ENCODE measurements at regions not wholly inside any gene's neighbourhood (a gene's known extent, or its start where the extent isn't known, plus 50 kb on each side); places are given as distances from the start of the nearest gene placed in this dataset.

DNA sequence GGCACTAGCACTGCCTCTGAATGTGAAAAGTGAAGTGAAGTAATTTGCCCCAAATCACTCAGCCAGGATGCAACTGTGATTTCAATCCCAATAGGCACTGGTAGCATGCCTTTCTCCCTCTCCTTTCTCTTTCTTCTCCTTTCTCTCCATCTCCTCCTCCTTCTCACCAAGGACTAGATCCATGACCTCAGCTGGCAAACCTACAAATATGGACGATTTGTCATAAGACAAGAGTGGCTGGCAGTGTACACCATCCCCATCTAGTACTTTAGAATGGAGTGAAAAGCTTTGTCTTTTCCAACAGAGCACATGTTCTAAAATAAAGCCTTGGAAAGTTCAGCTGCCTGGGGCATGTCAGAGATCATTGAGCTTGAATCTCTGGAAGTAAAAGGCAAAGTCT lies 574.7 kb upstream of the CLINT1 start:
- no peaks in the 10 kb centered on the region for H3K27me3 ChIP-seq
- no peaks in the 10 kb centered on the region for H3K9me3 ChIP-seq
- 46 to 58% methylated on average over 1 of the region's 1 CpG for WGBS, 2 donors
- H3K36me3 ChIP-seq (ENCODE audit: low read depth, missing control alignments), result no peaks in the 10 kb centered on the region
- no peak for DNase-seq
- H3K27ac ChIP-seq, result no peak overlapping the region
- H3K4me3 ChIP-seq, result no peak overlapping the region
- intact Hi-C loops (cut with DNase I; ENCODE audit: low total_unique reads), result no loop called here
- TF ChIP-seq, protein P1, sequence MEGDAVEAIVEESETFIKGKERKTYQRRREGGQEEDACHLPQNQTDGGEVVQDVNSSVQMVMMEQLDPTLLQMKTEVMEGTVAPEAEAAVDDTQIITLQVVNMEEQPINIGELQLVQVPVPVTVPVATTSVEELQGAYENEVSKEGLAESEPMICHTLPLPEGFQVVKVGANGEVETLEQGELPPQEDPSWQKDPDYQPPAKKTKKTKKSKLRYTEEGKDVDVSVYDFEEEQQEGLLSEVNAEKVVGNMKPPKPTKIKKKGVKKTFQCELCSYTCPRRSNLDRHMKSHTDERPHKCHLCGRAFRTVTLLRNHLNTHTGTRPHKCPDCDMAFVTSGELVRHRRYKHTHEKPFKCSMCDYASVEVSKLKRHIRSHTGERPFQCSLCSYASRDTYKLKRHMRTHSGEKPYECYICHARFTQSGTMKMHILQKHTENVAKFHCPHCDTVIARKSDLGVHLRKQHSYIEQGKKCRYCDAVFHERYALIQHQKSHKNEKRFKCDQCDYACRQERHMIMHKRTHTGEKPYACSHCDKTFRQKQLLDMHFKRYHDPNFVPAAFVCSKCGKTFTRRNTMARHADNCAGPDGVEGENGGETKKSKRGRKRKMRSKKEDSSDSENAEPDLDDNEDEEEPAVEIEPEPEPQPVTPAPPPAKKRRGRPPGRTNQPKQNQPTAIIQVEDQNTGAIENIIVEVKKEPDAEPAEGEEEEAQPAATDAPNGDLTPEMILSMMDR (IDR thresholded peaks at IDR 0.05), result no peak
- H3K4me1 ChIP-seq, result no peaks in the 10 kb centered on the region

DNA sequence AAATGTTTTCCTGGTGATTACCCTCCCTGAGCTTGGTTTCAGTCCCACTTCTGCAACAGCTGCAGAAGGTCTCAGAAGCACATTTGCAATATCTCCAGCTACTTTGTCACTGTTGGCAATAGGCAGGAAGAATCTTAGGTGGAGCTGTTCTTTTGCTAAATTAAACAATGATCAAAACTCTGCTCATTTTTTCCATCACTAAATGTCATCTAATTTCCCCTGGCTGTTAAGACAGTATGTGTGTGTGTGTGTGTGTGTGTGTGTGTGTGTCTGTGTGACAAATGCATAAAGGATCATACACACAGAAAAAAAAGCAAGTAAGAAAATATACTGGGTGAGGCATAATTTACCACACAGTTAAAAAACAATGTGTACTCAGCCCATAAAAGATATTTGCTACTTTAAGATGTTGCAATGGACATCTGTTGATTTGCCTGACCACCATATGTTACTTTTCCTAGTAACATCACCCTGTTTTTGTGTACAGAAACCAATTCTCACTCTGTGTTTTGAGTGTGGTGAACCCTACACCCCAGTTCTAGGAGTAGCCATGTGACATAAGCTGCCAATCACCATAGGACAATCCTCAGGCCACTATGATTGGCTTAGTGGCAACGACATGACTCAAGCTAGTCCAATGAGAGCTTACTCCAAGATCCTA lies 572.6 kb upstream of the CLINT1 start:
- H3K27ac ChIP-seq, result peak overlapping the region in 1 of 2 donors; percentile 50
- intact Hi-C loops (cut with DNase I; ENCODE audit: low total_unique reads), result no loop called here

DNA sequence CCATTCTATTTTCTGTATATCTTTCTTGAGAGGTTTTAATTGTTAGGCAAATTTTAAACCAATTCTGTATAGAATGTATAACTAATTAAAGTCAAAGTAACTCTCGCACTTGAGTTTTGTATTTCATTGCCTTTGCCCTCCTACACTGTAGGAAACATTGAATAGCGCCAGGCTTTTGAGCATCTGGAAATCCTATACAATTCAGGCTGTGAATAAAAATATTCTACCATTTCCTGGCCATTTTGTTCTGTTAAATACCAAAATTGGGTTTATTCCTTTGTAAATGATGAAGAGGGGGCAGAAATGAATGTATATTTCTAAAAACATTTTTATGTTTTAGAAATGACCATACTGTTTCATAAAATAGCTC lies 571.8 kb upstream of the CLINT1 start:
- Histone ChIP-seq H3K27ac (no peak overlapping the region), H3K4me1 (no peaks in the 10 kb centered on the region), H3K36me3 (ENCODE audit: low read depth, missing control alignments) (no peaks in the 10 kb centered on the region), H3K27me3 (no peaks in the 10 kb centered on the region), H3K9me3 (no peaks in the 10 kb centered on the region), H3K4me3 (no peak overlapping the region)
- DNase-seq, result no peak
- intact Hi-C loops (cut with DNase I; ENCODE audit: low total_unique reads), result no loop called here
- WGBS, 2 donors, result 91 to 92% methylated on average over 2 of the region's 2 CpGs
- TF ChIP-seq POLR2A (IDR thresholded peaks at IDR 0.05), result no peak
- TF ChIP-seq, protein P1 (IDR thresholded peaks at IDR 0.05), result no peak

More for the DNA sequence above, 572.6 kb upstream of the CLINT1 start:
- peak; percentile 21 for DNase-seq
- no peaks in the 10 kb centered on the region for H3K9me3 ChIP-seq
- TF ChIP-seq POLR2A (IDR thresholded peaks at IDR 0.05), result no peak
- TF ChIP-seq, protein P1 (IDR thresholded peaks at IDR 0.05), result no peak
- H3K4me1 ChIP-seq, result no peaks in the 10 kb centered on the region
- H3K36me3 ChIP-seq (ENCODE audit: low read depth, missing control alignments), result no peaks in the 10 kb centered on the region
- H3K4me3 ChIP-seq, result no peak overlapping the region
- WGBS, 2 donors, result 75 to 90% methylated on average over 1 of the region's 1 CpG
- no peaks in the 10 kb centered on the region for H3K27me3 ChIP-seq

DNA sequence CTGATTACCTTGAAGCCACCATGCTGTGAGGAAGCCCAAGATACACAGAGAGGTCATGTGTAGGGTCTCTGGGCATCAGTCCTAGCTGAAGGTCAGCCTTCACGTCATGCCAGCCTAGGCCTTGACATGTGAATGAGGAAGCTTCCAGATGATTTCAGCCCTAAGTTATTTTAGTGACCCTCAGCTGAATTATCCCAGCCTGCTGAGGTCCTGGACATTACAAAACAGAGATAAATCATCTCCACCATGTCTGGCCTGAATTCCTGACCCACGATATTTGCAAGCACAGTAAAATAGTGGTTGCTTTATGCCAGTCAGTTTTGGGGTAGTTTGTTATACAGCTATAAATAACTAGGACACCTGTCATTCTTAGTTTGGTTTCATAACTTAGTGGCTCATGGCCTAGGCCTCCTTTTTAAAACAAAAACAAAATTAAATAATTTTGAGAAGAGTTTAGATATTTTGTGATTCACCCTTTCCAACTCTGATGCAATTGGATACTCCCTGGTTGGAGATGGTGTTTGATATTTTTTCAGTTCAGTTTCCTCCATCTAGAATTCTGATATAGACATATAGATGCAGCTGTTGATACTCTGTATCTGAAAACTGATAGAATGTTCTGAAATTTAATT lies 571.3 kb upstream of the CLINT1 start:
- H3K36me3 ChIP-seq (ENCODE audit: low read depth, missing control alignments), result no peaks in the 10 kb centered on the region
- DNase-seq, result no peak
- H3K4me1 ChIP-seq, result no peaks in the 10 kb centered on the region
- TF ChIP-seq POLR2A (IDR thresholded peaks at IDR 0.05), result no peak
- TF ChIP-seq, protein P1 (IDR thresholded peaks at IDR 0.05), result no peak
- WGBS, 2 donors, result 75 to 96% methylated on average over 2 of the region's 2 CpGs
- no peak overlapping the region for H3K27ac ChIP-seq
- H3K9me3 ChIP-seq, result no peaks in the 10 kb centered on the region
- H3K27me3 ChIP-seq, result no peaks in the 10 kb centered on the region
- no peak overlapping the region for H3K4me3 ChIP-seq
- intact Hi-C loops (cut with DNase I; ENCODE audit: low total_unique reads), result no loop called here

DNA sequence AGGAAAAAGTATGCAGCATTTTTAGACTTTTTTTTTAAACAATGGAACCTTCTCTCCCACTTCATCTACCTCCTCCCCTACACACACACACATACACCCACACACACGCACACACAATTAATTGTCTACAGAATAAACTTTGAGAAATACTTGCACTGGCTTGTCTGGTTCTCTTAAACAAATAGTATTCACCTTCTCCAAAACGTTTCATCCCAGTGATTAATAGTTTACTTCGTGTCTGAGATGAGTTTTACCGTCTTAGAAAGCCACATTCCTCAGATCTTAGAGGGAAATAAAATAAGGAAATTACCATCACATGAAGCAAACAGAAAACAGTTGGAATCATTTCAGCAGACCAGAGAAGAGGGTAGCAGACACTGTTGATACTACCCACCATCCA lies 570.6 kb upstream of the CLINT1 start:
- Histone ChIP-seq H3K27ac (no peak overlapping the region), H3K4me3 (no peak overlapping the region), H3K4me1 (no peaks in the 10 kb centered on the region), H3K9me3 (no peaks in the 10 kb centered on the region), H3K27me3 (no peaks in the 10 kb centered on the region), H3K36me3 (ENCODE audit: low read depth, missing control alignments) (no peaks in the 10 kb centered on the region)
- intact Hi-C loops (cut with DNase I; ENCODE audit: low total_unique reads), result no loop called here
- TF ChIP-seq, protein P1 (IDR thresholded peaks at IDR 0.05), result no peak
- no peak for TF ChIP-seq POLR2A (IDR thresholded peaks at IDR 0.05)
- DNase-seq, result no peak
- WGBS, 2 donors, result 39 to 60% methylated on average over 4 of the region's 4 CpGs
